ENCODE measurements at regions not wholly inside any gene's neighbourhood (a gene's known extent, or its start where the extent isn't known, plus 50 kb on each side); places are given as distances from the start of the nearest gene placed in this dataset.
"Not testable (repeated sequence)": the region's sequence is repeated elsewhere in the genome, so short reads cannot be mapped to it uniquely, and the experiment has no call there.

GRCh38 chr10:28733245-28733644, 55.9 kb downstream of the BAMBI start:
- no peak for DNase-seq

GRCh38 chr10:28733647-28734046, 56.3 kb downstream of the BAMBI start:
- no peak for DNase-seq

- no peak for DNase-seq
Observed at GRCh38 chr10:28734938-28735759, 57.8 kb downstream of the BAMBI start.

- DNase-seq = no peak
Observed at GRCh38 chr10:28737096-28737495, 59.8 kb downstream of the BAMBI start.

- no peak for DNase-seq
Observed at GRCh38 chr10:28738200-28738599, 60.9 kb downstream of the BAMBI start.

- no peak for DNase-seq
Observed at GRCh38 chr10:28743576-28743975, 66.3 kb downstream of the BAMBI start.

GRCh38 chr10:28744069-28744768, 66.9 kb downstream of the BAMBI start:
- no peak for DNase-seq

- DNase-seq = no peak
Observed at GRCh38 chr10:28754930-28755718, 77.8 kb downstream of the BAMBI start.

- DNase-seq = no peak
Observed at GRCh38 chr10:28761084-28761846, 83.9 kb downstream of the BAMBI start.

- no peak for DNase-seq
Observed at GRCh38 chr10:28763471-28764170, 86.3 kb downstream of the BAMBI start.

GRCh38 chr10:28765641-28766040, 88.3 kb downstream of the BAMBI start:
- DNase-seq = no peak

GRCh38 chr10:28768227-28768626, 90.9 kb downstream of the BAMBI start:
- DNase-seq = no peak

GRCh38 chr10:28769091-28769604, 91.8 kb downstream of the BAMBI start:
- no peak for DNase-seq

- not testable (repeated sequence) for DNase-seq
Observed at GRCh38 chr10:28771580-28772090, 94.3 kb downstream of the BAMBI start.

- no peak for DNase-seq
Observed at GRCh38 chr10:28774051-28774995, 97.0 kb downstream of the BAMBI start.

GRCh38 chr10:28775773-28776172, 98.5 kb downstream of the BAMBI start:
- DNase-seq = no peak

- no peak for DNase-seq
Observed at GRCh38 chr10:28776519-28776918, 99.2 kb downstream of the BAMBI start.

- DNase-seq = no peak
Observed at GRCh38 chr10:28777911-28778310, 100.6 kb downstream of the BAMBI start.

- DNase-seq = no peak
Observed at GRCh38 chr10:28778524-28778923, 101.2 kb downstream of the BAMBI start.

- DNase-seq = no peak
Observed at GRCh38 chr10:28781296-28781695, 104.0 kb downstream of the BAMBI start.
